SW480 (cell line): ENCODE measurements at regions not wholly inside any gene's neighbourhood (a gene's known extent, or its start where the extent isn't known, plus 50 kb on each side); places are given as distances from the start of the nearest gene placed in this dataset.

Source experiments
- DNase-seq: peaks from one replicate; pipeline ENCODE4 v3.0.0-alpha.2; 2016; ENCODE audit warnings: low spot score

DNA sequence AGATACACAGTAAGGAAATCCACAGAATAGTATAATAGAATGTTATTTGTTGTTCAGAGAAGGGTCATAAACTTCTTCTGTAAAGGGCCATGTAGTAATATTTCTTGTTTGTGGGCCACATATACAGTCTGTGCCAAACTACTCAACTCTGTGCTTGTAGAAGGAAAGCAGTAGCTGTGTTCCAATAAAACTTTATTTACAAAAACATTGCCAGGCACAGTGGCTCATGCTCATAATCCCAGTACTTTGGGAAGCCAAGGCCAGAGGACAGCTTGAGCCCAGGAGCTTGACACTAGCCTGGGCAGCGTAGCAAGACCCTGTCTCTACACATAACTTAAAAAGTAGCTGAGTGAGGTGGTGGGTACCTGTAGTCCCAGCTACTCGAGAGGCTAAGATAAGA is 612.8 kb upstream of the PSMD7 start:
- DNase-seq: no peak

- DNase-seq: no peak
Measured at GRCh38 chr16:73672135-73672534, 624.2 kb upstream of the ZFHX3 start.

- no peak for DNase-seq
Measured at GRCh38 chr16:73670836-73671820, 623.2 kb upstream of the ZFHX3 start.

GRCh38 chr16:73669535-73670274 is 621.8 kb upstream of the ZFHX3 start:
- no peak for DNase-seq

DNA sequence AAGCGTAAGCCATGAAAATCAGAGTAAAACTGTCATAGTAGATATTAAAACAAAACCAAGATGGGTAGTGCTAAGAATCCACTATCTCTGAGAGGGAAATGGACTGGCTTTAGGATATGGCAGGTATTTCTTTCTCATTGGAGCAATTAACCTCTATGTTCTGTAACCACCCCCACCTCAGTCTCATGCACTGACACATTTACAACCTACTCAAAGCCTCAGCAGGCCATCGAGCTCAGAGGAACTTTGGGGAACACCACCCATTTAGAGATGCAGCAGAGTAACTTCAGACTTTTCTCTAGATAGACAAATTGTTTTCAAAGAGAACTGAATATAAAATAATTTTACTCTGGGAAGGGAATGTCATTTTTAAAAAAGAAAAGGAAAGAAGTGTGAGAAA is 615.8 kb upstream of the ZFHX3 start:
- DNase-seq: no peak

DNA sequence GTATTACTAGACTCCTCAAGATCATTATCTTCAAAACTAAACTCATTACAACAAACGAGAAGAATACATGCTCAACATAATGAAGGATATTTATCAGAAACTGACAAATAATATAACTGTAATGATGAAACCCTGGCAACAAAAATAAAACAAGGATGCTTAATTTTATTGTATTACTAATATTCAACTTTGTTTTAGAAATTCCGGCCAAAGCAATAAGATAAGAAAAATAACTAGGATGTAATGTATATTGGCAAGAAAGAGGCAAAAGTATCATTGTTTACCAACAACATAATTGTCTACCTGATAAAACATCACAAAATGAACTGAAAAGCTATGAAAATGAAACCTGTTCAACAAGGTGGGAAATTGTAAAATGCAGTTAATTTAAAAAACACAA is 588.3 kb upstream of the ZFHX3 start:
- no peak for DNase-seq

DNA sequence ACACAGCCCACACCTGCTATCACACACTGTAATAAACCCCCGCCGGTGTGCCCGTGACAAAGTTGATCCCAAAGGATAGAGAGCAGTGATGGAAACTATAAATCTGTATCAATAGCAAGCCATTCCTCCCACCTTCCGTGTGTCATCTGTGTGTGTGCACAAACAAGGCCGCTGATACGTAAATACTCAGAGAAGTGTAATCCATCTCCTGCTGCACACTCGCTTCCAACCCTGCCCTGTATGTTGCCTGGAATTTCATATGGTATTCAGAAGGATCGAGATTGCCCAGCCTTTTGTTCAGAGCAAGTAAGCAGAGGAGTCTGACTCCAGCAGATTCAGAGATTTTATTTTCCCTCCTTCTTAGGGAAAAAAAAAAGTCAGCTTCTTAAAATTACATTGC is 581.1 kb upstream of the ZFHX3 start:
- no peak for DNase-seq

GRCh38 chr16:73617738-73618137 is 569.8 kb upstream of the ZFHX3 start:
- DNase-seq: no peak

- no peak for DNase-seq
Measured at GRCh38 chr16:73616770-73617169, 568.8 kb upstream of the ZFHX3 start.

DNA sequence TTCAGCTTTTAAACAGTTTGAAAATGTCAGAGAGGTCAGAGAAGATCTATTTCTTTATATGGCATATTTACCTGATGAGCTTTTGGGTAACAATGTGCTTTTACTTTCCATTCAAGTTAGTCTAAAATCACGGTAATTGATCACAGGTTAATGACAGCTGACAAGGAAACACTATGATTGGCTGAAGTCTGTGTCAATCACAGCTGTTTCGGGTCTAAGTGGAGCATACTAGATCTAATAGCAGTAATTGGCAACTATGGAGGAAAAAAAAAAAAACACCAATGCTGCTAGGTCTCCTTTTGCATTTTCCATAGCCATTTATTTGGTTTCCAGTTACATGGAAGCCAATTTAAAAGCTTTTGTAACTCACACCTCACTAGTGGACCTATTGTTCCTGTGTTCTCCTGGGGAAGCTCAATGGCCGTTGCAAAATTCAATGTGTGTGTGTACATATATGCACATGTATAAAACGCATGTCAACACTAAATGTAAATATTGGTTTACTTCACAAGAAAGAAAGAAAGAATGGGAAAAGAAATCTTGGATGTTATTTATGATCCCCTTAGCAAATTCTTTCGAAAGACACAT is 568.3 kb upstream of the ZFHX3 start:
- no peak for DNase-seq

GRCh38 chr16:73615071-73615940 is 567.4 kb upstream of the ZFHX3 start:
- no peak for DNase-seq

DNA sequence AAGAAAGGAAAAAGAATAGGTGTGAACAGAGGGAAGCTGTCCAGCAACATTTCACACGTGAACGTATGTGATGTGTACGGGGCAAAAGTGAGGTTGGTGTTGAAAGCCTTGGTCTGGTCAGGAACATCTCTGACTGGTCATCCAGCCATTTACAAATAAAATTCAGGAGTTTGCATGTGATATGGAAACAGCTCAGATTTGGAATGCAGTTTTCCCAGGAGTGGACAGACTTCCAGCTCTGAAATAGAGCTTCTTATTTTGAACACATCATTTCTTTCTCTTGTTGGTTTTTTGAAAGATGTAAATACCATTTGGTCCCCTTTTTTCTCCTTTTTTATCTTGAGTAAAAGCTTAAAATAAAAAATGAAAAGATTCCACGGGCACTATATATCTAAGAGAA is 566.2 kb upstream of the ZFHX3 start:
- DNase-seq: no peak

- no peak for DNase-seq
Measured at GRCh38 chr16:73610605-73611156, 562.8 kb upstream of the ZFHX3 start.

GRCh38 chr16:73610160-73610559 is 562.2 kb upstream of the ZFHX3 start:
- DNase-seq: no peak

DNA sequence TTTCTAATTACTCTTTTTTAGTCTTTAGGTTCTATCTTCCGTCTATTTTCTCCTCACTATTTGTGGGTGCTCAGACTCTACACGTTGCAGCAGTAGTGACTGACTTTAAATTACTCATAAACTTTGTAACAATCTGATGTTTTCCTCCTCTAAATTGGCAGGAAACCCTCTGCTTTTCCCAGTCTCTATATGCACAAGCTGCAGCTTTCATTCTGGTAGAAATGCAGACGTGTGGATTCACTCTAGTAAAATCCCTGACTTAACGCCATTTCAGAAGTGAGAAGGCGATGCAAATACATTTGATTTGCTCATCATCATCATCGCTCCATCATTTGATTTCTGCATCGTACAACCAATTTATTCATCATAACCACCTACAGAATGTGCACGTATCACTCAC is 561.0 kb upstream of the ZFHX3 start:
- DNase-seq: no peak

DNA sequence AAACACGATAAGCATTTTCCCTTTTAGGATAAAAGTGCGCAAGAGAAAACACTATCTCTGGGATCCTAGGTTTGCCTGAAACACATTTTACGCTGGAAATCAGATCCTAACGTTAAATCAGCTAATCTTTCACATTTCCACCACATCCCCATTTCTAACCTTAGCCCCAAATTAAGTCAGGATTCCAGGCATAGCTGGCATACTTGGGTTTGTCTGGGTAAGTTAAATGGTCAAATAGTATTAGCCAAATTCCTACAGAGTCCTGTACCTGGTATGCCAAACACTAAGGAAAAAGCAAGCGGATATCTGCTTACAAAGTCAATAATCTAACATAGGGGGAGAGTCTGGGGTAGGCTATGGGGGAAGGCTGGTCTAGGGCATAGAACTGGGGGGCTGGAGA is 557.4 kb upstream of the ZFHX3 start:
- DNase-seq: no peak

DNA sequence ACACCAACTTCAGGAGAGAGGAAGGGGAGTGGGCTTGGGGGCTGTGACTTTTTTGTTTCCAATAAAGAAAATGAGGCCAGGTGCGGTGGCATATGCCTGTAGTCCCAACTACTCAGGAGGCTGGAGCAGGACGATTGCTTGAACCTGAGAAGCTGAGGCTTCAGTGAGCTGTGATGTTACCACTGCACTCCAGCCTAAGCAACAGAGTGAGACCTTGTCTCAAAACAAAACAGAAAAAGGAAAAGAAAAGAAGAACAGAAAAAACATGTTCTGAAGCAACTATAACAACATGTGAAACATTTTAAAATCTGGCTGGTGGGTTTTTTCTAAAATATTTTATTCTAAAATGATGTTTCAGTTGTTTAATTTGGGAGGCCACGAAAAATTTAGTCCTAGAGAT is 554.0 kb upstream of the ZFHX3 start:
- no peak for DNase-seq

DNA sequence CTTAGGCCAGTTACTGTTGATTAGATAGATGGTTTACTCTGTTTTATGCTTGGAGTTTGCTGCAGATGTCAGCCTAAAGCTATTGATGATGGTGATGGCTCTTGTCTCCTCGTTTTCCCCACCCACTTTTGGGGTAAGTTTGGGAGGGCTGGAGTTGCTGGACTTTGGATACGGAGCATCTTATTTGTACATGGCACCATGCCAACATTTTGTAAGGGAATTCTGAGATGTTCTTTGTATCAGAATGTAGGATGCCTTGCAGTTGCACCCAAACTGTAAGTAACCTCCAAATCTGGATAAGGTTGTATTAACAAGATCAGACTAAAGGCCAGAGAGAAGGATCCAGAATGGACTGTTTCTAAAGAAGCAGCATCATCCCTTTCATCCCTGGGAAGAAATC is 551.9 kb upstream of the ZFHX3 start:
- no peak for DNase-seq

DNA sequence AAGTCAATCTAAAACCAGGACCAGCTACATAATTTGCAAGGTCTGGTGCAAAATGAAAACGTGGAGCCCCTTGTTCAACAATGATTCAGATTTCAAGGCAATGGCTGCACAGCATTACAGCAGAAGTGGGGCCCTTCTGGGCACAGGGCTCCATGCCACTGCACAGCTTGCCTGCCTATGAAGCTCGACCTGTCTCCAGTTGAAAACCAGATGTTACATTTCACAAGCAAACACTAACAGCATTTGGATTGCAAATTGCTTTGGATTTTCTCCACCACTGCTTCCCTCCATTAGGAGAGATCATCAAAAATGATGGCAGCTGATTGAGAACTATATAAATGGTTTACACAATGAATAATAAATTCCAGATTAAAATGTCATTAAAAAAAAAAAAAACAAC is 551.4 kb upstream of the ZFHX3 start:
- no peak for DNase-seq

- no peak for DNase-seq
Measured at GRCh38 chr16:73584157-73584556, 536.2 kb upstream of the ZFHX3 start.

- DNase-seq: peak; percentile 17
Measured at GRCh38 chr16:73572135-73572828, 524.4 kb upstream of the ZFHX3 start.
